ENCODE measurements at regions not wholly inside any gene's neighbourhood (a gene's known extent, or its start where the extent isn't known, plus 50 kb on each side); places are given as distances from the start of the nearest gene placed in this dataset.
"Not testable (repeated sequence)": the region's sequence is repeated elsewhere in the genome, so short reads cannot be mapped to it uniquely, and the experiment has no call there.

DNA sequence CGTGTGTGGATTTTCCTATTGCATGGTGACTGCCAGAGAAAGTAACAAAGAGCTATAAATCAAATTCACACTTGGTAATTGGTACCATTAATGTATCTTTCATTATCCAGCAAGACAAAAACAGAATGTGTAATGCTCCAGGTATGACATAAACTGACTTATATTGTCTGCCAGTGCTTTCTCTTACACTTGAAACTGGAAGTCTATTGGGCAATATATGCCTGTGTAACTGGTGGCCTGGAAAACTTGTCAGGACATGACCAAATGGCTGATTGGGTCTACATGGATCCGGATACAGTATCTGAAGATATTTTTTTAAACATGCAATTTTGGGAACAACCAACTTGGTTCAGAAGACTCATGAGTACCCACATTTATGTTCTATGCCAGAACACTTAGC lies 174.6 kb upstream of the ARHGAP42 start:
- no peaks in the 10 kb centered on the region for H3K4me1 Mint-ChIP-seq (ENCODE audit: low read depth)
- H3K27me3 Mint-ChIP-seq (ENCODE audit: insufficient read depth): peaks cover 2% of the 10 kb centered on the region; the same call in 1 of the 2 replicates
- TF ChIP-seq, protein P1, sequence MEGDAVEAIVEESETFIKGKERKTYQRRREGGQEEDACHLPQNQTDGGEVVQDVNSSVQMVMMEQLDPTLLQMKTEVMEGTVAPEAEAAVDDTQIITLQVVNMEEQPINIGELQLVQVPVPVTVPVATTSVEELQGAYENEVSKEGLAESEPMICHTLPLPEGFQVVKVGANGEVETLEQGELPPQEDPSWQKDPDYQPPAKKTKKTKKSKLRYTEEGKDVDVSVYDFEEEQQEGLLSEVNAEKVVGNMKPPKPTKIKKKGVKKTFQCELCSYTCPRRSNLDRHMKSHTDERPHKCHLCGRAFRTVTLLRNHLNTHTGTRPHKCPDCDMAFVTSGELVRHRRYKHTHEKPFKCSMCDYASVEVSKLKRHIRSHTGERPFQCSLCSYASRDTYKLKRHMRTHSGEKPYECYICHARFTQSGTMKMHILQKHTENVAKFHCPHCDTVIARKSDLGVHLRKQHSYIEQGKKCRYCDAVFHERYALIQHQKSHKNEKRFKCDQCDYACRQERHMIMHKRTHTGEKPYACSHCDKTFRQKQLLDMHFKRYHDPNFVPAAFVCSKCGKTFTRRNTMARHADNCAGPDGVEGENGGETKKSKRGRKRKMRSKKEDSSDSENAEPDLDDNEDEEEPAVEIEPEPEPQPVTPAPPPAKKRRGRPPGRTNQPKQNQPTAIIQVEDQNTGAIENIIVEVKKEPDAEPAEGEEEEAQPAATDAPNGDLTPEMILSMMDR (IDR thresholded peaks at IDR 0.05): no peak
- no peak overlapping the region for H3K27ac Mint-ChIP-seq
- no peak overlapping the region for H3K4me3 Mint-ChIP-seq
- DNase-seq: no peak
- H3K36me3 Mint-ChIP-seq (ENCODE audit: low read depth): no peaks in the 10 kb centered on the region
- H3K9me3 Mint-ChIP-seq: peaks cover 19% of the 10 kb centered on the region

DNA sequence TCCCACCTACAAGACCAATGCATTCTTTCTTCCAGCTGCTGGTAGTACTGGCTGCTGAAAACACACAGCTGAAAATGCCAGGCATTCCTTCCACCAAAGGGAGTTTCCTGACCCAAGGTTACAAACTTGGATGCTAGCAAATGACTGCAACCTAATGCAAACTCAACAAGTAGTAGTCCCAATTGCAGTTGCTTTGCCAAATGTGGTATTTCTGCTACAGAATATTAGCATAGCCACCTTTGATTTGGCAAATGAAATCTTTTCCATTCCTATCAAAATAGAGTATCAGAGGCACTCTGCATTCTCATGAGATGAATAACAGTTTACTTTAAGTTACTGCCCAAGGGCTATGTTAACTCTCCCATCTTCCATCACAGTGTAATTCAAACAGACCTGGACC lies 172.0 kb upstream of the ARHGAP42 start:
- TF ChIP-seq, protein P1 (IDR thresholded peaks at IDR 0.05): no peak
- Mint-ChIP-seq H3K27ac (no peak overlapping the region), H3K9me3 (peaks cover 25% of the 10 kb centered on the region), H3K4me1 (ENCODE audit: low read depth) (no peaks in the 10 kb centered on the region), H3K27me3 (ENCODE audit: insufficient read depth) (peaks cover 2% of the 10 kb centered on the region; the same call in 1 of the 2 replicates), H3K4me3 (no peak overlapping the region), H3K36me3 (ENCODE audit: low read depth) (no peaks in the 10 kb centered on the region)
- DNase-seq: no peak

DNA sequence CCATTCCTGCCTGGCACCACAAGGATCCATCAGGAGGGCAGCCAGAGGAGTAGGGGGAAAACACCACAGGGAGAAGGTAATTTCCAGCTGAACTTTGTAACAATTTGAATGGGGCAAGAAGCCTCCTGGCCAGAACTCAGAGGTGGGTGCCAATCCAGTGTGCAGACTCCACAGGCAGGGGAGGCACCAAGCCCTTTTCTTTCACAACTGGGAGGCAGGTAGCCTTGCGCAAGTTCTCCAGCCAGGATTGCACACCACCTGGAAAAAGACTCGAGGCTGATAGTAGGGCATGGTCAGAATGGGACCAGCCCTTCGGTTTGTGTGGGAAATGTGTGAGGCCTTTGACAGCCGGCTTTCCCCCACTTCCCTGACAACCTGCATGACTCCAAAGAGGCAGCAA lies 161.9 kb upstream of the ARHGAP42 start:
- no peak for DNase-seq
- H3K4me3 Mint-ChIP-seq: no peak overlapping the region
- no peaks in the 10 kb centered on the region for H3K4me1 Mint-ChIP-seq (ENCODE audit: low read depth)
- peaks cover 35% of the 10 kb centered on the region for H3K9me3 Mint-ChIP-seq
- TF ChIP-seq, protein P1 (IDR thresholded peaks at IDR 0.05): no peak
- H3K36me3 Mint-ChIP-seq (ENCODE audit: low read depth): no peaks in the 10 kb centered on the region
- no peaks in the 10 kb centered on the region; the same call in none of the 2 replicates for H3K27me3 Mint-ChIP-seq (ENCODE audit: insufficient read depth)
- no peak overlapping the region for H3K27ac Mint-ChIP-seq

DNA sequence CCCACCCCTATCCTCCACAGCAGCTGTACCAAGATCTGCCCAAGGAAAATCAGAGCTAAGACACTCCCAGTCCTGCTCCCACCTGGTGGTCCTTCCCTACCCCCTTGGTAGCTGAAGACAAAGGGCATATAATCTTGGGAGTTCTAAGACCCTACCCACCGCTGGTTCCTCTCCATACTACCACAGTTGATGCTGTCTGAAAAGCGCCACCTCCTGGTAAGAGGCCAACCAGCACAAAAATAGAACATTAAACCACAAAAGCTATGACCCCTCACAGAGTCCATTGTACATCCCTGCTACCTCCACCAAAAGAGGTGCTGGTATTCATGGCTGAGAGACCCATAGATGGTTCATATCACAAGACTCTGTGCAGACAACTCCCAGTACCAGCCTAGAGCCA lies 161.5 kb upstream of the ARHGAP42 start:
- no peaks in the 10 kb centered on the region for H3K36me3 Mint-ChIP-seq (ENCODE audit: low read depth)
- TF ChIP-seq, protein P1 (IDR thresholded peaks at IDR 0.05): peak; percentile 32; the same call in 1 of the 2 replicates
- H3K27me3 Mint-ChIP-seq (ENCODE audit: insufficient read depth): no peaks in the 10 kb centered on the region; the same call in none of the 2 replicates
- DNase-seq: no peak
- H3K9me3 Mint-ChIP-seq: peaks cover 37% of the 10 kb centered on the region
- H3K4me1 Mint-ChIP-seq (ENCODE audit: low read depth): no peaks in the 10 kb centered on the region
- H3K27ac Mint-ChIP-seq: no peak overlapping the region
- no peak overlapping the region for H3K4me3 Mint-ChIP-seq

DNA sequence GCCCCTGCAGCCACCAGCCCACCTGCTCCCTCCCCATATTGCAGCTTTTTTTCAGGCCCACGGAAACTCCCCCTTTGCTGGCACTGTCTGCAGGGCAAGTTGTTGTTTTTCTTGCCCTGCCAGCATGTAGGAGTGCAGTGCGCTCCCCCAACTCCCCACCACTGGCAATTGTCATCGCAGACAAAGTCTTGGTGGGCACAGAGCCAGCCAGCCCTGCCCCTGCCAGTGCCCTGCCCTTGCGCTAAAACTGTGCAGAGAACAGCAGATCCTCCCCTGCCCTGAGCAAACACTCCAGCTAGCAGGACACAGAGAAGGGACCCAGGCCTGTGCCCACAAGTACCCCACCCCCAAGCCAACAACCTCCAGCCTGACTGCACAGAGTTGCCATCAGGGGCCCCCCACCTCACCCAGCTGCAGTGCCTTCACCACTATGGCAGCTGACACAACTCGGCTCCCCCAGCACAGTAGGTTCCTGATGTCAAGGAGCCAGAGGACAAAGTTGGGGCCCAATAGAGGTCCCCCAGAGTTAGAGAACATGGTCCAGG lies 158.1 kb upstream of the ARHGAP42 start:
- no peak for DNase-seq
- Mint-ChIP-seq H3K27me3 (ENCODE audit: insufficient read depth) (no peaks in the 10 kb centered on the region; the same call in none of the 2 replicates), H3K27ac (no peak overlapping the region), H3K9me3 (peaks cover 24% of the 10 kb centered on the region), H3K4me3 (no peak overlapping the region), H3K4me1 (ENCODE audit: low read depth) (no peaks in the 10 kb centered on the region), H3K36me3 (ENCODE audit: low read depth) (no peaks in the 10 kb centered on the region)
- TF ChIP-seq, protein P1 (IDR thresholded peaks at IDR 0.05): no peak

DNA sequence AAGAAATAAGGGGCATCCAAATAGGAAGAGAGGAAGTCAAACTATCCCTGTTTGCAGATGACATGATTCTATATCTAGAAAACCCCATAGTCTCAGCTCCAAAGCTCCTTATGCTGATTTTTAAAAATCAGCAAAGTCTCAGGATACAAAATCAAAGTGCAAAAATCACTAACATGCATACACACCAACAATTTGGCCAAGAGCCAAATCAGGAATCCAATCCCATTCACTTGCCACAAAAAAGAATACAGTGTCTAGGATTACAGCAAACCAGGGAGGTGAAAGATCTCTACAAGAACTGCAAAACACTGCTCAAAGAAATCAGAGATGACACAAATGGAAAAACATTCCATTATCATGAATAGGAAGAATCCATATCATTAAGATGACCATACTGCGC lies 155.8 kb upstream of the ARHGAP42 start:
- H3K9me3 Mint-ChIP-seq; DNase-seq; H3K27ac Mint-ChIP-seq; H3K4me3 Mint-ChIP-seq; H3K36me3 Mint-ChIP-seq (ENCODE audit: low read depth); H3K27me3 Mint-ChIP-seq (ENCODE audit: insufficient read depth); H3K4me1 Mint-ChIP-seq (ENCODE audit: low read depth): not testable (repeated sequence)

Measured in HFFc6 (cell line).